NB4 (cell line): ENCODE measurements at regions not wholly inside any gene's neighbourhood (a gene's known extent, or its start where the extent isn't known, plus 50 kb on each side); places are given as distances from the start of the nearest gene placed in this dataset.

Source experiments
- POLR2A ChIP-seq: IDR thresholded peaks from 2 replicates; pipeline ENCODE4 v1.6.1; 2011; ENCODE audit warnings: mild to moderate bottlenecking; ENCODE audit not compliant: insufficient read length; ENCODE audit errors: extremely low read depth
- TF ChIP-seq, protein P1 (sequence below): IDR thresholded peaks from 2 replicates; pipeline ENCODE4 v1.6.1; 2011; ENCODE audit warnings: low read depth, low read length
- TF ChIP-seq, protein P2 (sequence below): IDR thresholded peaks from one replicate; pipeline ENCODE4 v1.5.1; 2012; ENCODE audit warnings: low read depth, low read length

DNA sequence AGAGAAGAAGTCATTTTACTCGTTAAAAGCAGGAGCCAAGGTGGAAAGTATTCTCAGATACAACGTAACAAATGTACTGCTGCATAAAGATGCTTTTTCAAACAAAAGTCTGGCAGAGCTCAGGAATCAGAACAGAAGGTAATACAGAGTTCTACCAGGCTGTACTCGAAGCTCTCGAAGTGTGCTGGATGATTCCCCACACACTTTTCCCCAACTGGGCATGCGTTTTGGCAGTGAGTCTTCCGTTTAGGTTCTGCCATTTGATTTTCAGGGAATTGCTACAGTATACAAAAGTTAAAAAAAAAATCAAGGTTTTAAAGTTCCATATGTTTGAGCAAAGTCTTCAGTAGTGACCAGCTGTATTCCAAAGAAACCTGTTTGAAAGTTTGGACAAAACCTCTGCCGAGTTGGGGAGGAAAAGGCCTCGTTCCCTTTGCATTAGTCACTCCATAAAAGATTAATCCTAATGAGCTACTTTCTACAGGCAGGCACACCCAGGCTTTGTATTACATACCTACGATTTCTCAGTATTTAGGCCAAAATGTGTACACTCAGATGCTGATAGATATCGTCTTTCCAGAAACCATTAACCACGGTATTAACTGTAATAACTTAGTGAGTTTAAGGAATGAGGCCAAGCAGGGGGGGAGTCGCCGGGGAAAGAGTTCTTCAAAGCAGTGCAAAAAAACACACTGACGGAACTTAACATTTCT is 477.1 kb downstream of the LMO4 start:
- TF ChIP-seq, protein P1, sequence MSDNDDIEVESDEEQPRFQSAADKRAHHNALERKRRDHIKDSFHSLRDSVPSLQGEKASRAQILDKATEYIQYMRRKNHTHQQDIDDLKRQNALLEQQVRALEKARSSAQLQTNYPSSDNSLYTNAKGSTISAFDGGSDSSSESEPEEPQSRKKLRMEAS: no peak
- TF ChIP-seq, protein P2, sequence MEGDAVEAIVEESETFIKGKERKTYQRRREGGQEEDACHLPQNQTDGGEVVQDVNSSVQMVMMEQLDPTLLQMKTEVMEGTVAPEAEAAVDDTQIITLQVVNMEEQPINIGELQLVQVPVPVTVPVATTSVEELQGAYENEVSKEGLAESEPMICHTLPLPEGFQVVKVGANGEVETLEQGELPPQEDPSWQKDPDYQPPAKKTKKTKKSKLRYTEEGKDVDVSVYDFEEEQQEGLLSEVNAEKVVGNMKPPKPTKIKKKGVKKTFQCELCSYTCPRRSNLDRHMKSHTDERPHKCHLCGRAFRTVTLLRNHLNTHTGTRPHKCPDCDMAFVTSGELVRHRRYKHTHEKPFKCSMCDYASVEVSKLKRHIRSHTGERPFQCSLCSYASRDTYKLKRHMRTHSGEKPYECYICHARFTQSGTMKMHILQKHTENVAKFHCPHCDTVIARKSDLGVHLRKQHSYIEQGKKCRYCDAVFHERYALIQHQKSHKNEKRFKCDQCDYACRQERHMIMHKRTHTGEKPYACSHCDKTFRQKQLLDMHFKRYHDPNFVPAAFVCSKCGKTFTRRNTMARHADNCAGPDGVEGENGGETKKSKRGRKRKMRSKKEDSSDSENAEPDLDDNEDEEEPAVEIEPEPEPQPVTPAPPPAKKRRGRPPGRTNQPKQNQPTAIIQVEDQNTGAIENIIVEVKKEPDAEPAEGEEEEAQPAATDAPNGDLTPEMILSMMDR: no peak
- no peak for TF ChIP-seq POLR2A
